Astrocyte of the spinal cord (primary cell): ENCODE measurements at regions not wholly inside any gene's neighbourhood (a gene's known extent, or its start where the extent isn't known, plus 50 kb on each side); places are given as distances from the start of the nearest gene placed in this dataset.

Experiments used
- DNase-seq: peaks from one replicate; pipeline ENCODE4 v3.0.0; 2011; ENCODE audit warnings: low read depth, low spot score
- H3K4me3 ChIP-seq: 2 replicates; pipeline ENCODE4 v1.5.1; 2011; ENCODE audit warnings: low read depth, mild to moderate bottlenecking, low read length, moderate library complexity
- in situ Hi-C: cut with HindIII; loops from 2 replicates; pipeline ENCODE4 v1.10.0; 2017; ENCODE audit warnings: low sequenced_read_pairs
- TF ChIP-seq, protein P1 (sequence below): IDR thresholded peaks from 2 replicates; pipeline ENCODE4 v1.5.1; 2012; ENCODE audit warnings: low read depth, mild to moderate bottlenecking, low read length, inconsistent platforms

DNA sequence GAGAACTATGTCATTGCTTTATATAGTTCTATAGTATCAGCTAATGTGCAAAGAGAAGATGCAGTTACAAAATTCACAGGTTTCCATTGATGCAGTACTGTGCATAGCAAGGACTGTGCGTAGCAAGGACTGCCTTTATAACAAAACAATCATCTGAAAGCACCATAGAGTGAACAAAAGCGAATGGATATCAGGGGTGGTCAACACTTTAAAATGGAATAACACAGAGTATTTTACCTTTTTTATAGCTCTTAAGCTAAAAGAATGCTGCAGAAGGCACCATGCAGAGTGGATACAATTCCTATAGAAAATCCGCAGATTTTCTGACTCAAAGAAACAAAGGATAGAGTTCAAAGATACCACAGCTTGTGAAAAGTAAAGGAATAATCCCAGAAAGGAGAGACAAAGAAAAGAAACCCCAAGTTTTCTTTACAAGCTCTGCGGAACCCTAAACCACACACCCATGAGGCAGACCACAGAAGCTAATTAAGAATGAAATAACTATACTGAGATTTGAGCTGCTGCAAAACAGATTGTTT is 229.9 kb upstream of the DTNA start:
- in situ Hi-C loops, result no loop called here
- no peak overlapping the region for H3K4me3 ChIP-seq
- TF ChIP-seq, protein P1, sequence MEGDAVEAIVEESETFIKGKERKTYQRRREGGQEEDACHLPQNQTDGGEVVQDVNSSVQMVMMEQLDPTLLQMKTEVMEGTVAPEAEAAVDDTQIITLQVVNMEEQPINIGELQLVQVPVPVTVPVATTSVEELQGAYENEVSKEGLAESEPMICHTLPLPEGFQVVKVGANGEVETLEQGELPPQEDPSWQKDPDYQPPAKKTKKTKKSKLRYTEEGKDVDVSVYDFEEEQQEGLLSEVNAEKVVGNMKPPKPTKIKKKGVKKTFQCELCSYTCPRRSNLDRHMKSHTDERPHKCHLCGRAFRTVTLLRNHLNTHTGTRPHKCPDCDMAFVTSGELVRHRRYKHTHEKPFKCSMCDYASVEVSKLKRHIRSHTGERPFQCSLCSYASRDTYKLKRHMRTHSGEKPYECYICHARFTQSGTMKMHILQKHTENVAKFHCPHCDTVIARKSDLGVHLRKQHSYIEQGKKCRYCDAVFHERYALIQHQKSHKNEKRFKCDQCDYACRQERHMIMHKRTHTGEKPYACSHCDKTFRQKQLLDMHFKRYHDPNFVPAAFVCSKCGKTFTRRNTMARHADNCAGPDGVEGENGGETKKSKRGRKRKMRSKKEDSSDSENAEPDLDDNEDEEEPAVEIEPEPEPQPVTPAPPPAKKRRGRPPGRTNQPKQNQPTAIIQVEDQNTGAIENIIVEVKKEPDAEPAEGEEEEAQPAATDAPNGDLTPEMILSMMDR, result no peak
- no peak for DNase-seq

DNA sequence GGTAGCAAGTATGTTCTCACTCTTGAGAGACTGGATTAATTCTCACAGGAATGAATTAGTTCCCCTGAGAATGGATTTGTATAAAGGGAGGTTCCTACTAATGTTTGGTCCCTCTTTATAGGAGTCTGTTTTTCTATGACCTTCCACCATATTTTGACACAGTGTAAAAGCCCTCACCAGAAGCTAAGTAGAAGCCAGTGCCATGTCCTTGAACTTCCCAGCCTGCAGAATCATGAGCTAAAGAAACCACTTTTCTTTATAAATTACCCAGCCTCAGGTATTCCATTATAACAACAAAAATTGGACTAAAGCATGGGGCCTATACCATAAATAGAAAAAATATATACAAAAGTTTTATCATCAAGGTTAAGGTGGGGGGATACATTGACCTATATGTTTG is 227.9 kb upstream of the DTNA start:
- no peak for DNase-seq
- no peak overlapping the region for H3K4me3 ChIP-seq
- TF ChIP-seq, protein P1, result no peak
- in situ Hi-C loops, result no loop called here

DNA sequence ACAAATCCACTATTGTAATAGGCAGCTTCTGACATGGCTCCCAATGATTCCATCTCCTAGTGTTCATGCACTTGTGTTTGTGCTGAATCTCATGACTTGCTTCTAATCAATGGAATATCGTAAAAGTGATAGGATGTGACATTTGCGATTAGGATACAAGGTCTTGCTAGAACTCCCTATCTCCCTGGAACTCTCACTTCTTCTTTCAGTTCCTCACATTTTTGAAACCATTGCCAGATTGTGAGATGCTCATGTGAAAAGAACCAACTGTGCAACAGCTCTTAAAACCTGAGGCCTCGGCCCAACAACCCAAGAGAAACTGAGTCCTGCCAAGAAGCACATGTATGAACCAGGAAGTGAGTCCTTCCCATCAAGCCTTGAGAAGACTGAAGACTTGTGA is 226.9 kb upstream of the DTNA start:
- in situ Hi-C loops, result no loop called here
- no peak for DNase-seq
- TF ChIP-seq, protein P1, result no peak
- no peak overlapping the region for H3K4me3 ChIP-seq

DNA sequence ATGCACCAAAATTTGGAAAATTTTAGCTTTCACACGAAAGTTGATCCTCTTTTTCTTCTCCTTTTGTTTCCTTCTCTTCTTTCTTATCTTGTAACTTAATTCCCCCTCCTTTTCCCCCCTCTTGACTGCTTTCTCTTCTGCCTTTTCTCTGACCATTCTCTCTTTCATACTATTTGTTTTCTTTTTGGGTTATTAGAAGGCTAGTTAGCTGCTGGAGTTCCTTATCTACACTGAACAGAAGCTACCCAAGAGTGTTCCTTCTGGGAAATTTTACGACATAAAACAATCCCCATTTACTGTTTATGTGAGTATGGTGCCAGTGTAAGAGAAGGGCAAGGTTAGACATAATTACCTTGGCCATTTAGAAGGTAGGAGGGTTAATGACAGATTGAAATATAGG is 218.4 kb upstream of the DTNA start:
- in situ Hi-C loops, result no loop called here
- TF ChIP-seq, protein P1, result no peak
- H3K4me3 ChIP-seq, result no peak overlapping the region
- DNase-seq, result no peak

DNA sequence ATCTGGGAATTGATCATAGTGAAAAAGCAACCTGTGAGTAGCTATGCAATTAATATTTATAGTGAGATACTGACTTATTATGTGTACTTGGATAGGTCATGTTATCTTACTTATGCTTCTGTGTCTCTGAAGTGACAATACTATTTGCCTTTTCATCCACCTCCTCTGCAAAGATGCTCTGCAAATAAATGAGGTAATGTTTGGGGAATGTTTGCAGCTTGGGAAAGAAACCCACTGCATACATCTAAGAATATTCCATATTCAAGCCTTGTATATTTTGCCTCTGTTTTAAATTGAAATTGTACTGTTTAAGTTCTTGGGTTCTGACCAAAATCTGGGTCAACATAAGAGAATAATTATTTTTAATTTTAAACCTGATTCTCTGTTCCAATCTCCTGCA is 217.4 kb upstream of the DTNA start:
- peak overlapping the region; percentile 56 for H3K4me3 ChIP-seq
- TF ChIP-seq, protein P1, result no peak
- in situ Hi-C loops, result no loop called here
- DNase-seq, result peak; percentile 22

DNA sequence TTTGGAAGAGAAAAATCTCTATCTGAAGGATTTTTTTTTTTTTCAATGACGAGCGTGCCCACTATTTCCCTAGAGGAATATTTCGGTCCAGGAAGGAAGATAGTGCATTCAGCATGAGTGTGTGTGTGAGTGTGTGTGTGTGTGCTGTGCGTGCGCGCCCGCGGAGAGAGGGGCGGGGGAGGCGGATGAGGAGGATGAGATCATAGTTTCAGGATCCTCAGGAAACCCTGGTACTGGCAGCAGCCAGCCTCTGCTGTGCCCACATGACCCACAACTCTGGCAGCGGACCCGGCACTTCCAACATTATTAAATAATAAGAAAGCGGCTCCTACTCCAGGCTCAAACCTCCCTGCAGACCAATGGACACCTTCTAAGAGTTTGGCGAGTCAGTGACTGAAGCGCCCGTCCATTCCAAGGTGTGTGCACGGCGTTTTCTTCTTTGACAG is 217.0 kb upstream of the DTNA start:
- peak overlapping the region; percentile 56 for H3K4me3 ChIP-seq
- TF ChIP-seq, protein P1, result no peak
- in situ Hi-C loops, result no loop called here
- peak; percentile 80 for DNase-seq
